HG03025 (cell line): ENCODE measurements at regions not wholly inside any gene's neighbourhood (a gene's known extent, or its start where the extent isn't known, plus 50 kb on each side); places are given as distances from the start of the nearest gene placed in this dataset.

ENCODE experiments used
- ATAC-seq: cut with Tn5 transposase; IDR thresholded peaks from one replicate; pipeline ENCODE4 v1.9.1; 2021; ENCODE audit warnings: mild to moderate bottlenecking, moderate library complexity; ENCODE audit not compliant: unreplicated experiment, low FRiP score

- ATAC-seq = no peak
Measured at GRCh38 chr2:106705877-106706276, 180.1 kb downstream of the ST6GAL2 start.

DNA sequence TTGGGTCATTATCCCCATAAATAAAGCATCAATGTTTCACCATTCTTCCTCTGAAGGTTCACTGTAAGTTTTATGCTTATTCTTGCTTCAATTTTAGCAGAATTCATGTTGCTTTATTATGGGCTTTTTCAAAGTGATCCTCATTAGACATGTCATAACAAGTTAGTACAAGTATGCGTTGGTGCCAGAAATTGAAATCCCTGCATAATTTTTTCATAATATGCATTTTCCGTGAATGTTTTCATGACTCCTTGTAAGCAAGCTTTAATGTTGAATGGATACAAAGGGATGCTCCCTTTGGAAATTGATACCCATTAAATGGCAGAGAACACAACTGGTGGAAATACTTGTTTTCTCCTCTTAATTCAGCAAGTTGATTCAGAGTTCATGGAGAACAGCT, 179.7 kb downstream of the ST6GAL2 start:
- ATAC-seq = no peak

GRCh38 chr2:106708209-106708608, 177.8 kb downstream of the ST6GAL2 start:
- ATAC-seq = no peak

DNA sequence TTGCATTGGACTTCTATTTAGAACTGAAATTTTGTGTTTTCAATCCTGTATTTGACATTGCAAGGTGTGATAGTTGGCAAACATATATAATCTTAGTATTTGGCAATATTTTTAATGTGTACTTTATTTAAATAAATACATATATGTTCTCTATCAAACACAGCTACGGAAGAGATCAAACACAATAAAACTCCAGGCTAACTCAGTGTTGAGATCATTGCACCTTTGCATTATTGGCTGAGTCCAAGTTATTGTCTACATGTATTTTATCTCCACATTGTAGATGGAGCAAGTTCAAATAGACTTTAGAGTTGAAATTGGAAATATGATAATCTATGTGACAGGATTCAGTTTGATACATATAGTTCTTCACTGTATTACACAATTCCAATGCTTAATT, 176.7 kb downstream of the ST6GAL2 start:
- no peak for ATAC-seq

DNA sequence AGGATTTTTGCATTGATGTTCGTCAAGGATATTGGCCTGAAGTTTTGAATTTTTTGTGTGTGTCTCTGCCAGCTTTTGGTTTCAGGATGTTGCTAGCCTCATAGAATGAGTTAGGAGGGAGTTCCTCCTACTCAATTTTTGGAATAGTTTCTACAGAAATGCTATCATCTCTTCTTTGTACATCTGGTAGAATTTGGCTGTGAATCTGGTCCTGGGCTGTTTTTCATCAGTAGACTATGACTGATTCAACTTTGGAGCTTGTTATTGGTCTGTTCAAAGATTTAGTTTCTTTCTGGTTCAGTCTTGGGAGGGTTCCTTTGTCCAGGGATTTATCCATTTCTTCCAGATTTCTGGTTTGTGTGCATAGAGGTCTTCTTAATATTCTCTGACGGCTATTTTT, 166.7 kb downstream of the ST6GAL2 start:
- no peak for ATAC-seq

GRCh38 chr2:106720026-106720425, 165.9 kb downstream of the ST6GAL2 start:
- no peak for ATAC-seq

DNA sequence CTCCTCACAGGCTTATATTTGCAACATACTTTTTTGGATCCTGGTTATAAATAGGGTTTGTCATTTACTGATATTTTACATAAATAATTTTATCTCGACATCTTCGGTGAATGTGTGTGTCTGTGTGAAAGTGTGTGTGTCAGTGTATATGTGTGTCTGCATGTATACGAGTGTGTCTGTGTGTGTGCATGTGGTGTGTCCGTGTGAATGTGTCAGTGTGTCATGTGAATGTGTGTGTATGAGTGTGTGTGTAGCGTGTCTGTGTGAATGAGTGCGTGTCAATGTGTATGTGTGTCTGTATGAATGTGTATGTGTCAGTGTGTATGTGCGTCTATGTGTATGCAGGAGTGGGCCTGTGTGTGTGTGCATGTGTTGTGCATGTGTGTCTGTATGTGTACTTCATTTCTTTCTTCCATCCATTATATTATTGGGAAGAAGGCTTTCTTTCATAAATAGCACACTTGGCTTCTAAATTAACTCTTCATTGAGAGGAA, 161.6 kb downstream of the ST6GAL2 start:
- no peak for ATAC-seq

DNA sequence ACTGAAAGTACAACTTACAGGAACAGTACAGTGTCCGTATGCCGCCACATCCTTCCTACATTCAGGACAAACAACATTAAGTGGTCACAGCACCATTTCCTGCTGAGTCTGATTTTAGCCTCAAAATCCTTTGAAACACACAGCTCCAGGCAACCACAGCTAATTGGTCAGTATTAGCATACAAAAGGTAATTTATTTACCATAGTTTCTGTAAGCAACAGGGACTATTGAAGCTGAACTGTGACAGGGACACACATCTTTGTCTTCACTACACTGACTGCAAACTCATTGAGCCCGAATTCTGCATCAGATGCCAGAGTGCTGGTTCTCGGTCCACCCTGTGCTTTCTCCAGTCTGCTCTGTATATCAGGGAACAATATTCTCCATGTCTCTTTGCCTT, 151.8 kb downstream of the ST6GAL2 start:
- ATAC-seq = no peak

DNA sequence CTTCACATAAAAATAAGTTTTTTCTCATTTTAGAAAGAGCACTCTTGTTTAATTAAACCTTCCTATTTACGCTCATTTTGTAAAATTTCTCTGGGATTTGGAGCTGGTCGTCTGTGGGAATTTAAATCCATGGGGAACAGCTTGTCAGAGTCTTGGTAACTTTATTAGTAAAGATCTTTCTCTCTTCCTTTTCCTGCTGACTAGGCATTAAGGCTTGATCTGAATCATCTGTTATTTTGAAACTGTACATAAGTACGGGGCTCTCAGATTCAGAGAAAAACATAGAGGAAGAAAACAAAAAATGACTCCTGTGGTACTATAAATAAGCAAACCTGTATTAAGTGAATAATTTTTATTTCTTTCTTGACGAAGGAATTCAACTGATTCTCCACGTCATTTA, 150.2 kb downstream of the ST6GAL2 start:
- ATAC-seq = no peak

DNA sequence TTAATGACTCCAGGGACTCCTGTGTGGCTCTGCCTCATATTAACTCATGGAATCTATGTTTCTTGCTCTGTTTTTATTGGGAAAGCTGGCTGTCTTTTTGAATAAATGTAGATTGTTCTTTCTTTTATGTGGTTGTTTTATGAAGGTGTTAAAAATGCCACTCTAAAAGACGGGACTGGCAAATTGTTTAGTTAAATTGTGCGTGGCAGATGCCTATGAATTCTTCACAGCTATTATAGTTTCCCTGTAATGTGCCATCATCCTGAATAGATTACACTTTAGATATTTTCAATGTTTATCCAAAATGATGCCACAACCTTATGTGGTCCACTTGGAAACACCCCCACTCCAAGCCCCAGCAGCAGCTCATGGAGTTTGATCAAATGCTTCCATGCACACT, 149.7 kb downstream of the ST6GAL2 start:
- no peak for ATAC-seq

- ATAC-seq = no peak
Measured at GRCh38 chr2:106745468-106745867, 140.5 kb downstream of the ST6GAL2 start.

- no peak for ATAC-seq
Measured at GRCh38 chr2:106749823-106750222, 136.1 kb downstream of the ST6GAL2 start.
